IMR-90 (cell line): ENCODE measurements at regions not wholly inside any gene's neighbourhood (a gene's known extent, or its start where the extent isn't known, plus 50 kb on each side); places are given as distances from the start of the nearest gene placed in this dataset.

Experiments
- ATAC-seq: fragments of 200-7000 bp; cut with Tn5 transposase; 2 replicates; pipeline ENCODE4 v1.9.1; 2020; ENCODE audit warnings: low read depth, mild to moderate bottlenecking, moderate library complexity
- BruUV-seq: library from RNA; stranded (reverse); fragments of 400-500 nt; replicated peaks from 2 replicates; lab custom pipeline; 2021; lab: Mats Ljungman, UMichigan
- CTCF ChIA-PET: fragments of 300-600 bp; formaldehyde crosslinking; extraction: SDS; loops from one replicate; lab custom pipeline; 2021; ENCODE audit warnings: antibody characterized with exemption; lab: Yijun Ruan, JAX
- POLR2A ChIA-PET: fragments of 300-600 bp; sonication (Branson Sonifier 250); formaldehyde crosslinking; loops from one replicate; lab custom pipeline; 2022; ENCODE audit warnings: antibody characterized with exemption; ENCODE audit not compliant: unreplicated experiment; lab: Charles Lee
- DNase-seq: peaks from one replicate; pipeline ENCODE4 v3.0.0; 2013
- H2AFZ ChIP-seq: replicated peaks from 2 replicates; pipeline ENCODE3; 2013; ENCODE audit warnings: low read length, mild to moderate bottlenecking; ENCODE audit not compliant: poor library complexity
- H2AK5ac ChIP-seq: 2 replicates; pipeline ENCODE4 v1.6.1; 2013; ENCODE audit warnings: low read depth, low read length, inconsistent platforms
- H2AK9ac ChIP-seq: replicated peaks from 2 replicates; pipeline ENCODE3; 2013; ENCODE audit warnings: mild to moderate bottlenecking, low read depth, low read length, moderate library complexity; ENCODE audit not compliant: poor library complexity
- H2BK120ac ChIP-seq: 2 replicates; pipeline ENCODE4 v1.6.1; 2013; ENCODE audit warnings: low read depth, low read length, inconsistent platforms
- H2BK15ac ChIP-seq: 3 replicates; pipeline ENCODE4 v1.6.1; 2013; ENCODE audit warnings: low read depth, low read length, inconsistent platforms
- H2BK20ac ChIP-seq: 2 replicates; pipeline ENCODE4 v1.6.1; 2013; ENCODE audit warnings: low read depth, mild to moderate bottlenecking, inconsistent platforms, low read length, moderate library complexity
- H2BK5ac ChIP-seq: 2 replicates; pipeline ENCODE4 v1.6.1; 2013; ENCODE audit warnings: mild to moderate bottlenecking, low read depth, low read length, inconsistent platforms; ENCODE audit not compliant: poor library complexity, severe bottlenecking
- H3K14ac ChIP-seq: replicated peaks from 2 replicates; pipeline ENCODE4 v1.6.1; 2013; ENCODE audit warnings: low read depth, low read length, inconsistent platforms
- H3K18ac ChIP-seq: 2 replicates; pipeline ENCODE4 v1.6.1; 2013; ENCODE audit warnings: low read depth, low read length, control low read depth
- H3K23ac ChIP-seq: 2 replicates; pipeline ENCODE4 v1.6.1; 2013; ENCODE audit warnings: low read depth, low read length, inconsistent platforms
- H3K27ac ChIP-seq: 2 replicates; pipeline ENCODE4 v1.5.1; 2013; ENCODE audit warnings: mild to moderate bottlenecking, control low read depth, low read length; ENCODE audit not compliant: insufficient read depth
- H3K27me3 ChIP-seq: 2 replicates; pipeline ENCODE4 v1.6.1; 2013; ENCODE audit warnings: low read length; ENCODE audit not compliant: control insufficient read depth, insufficient read depth
- H3K36me3 ChIP-seq: 2 replicates; pipeline ENCODE4 v1.6.1; 2013; ENCODE audit warnings: low read length, mixed read lengths; ENCODE audit not compliant: control insufficient read depth, insufficient read depth
- H3K4ac ChIP-seq: 2 replicates; pipeline ENCODE4 v1.6.1; 2013; ENCODE audit warnings: low read depth, low read length, inconsistent platforms
- H3K4me1 ChIP-seq: 2 replicates; pipeline ENCODE4 v1.6.1; 2013; ENCODE audit warnings: low read length, mixed read lengths; ENCODE audit not compliant: control insufficient read depth, insufficient read depth
- H3K4me2 ChIP-seq: 2 replicates; pipeline ENCODE4 v1.6.1; 2013; ENCODE audit warnings: low read depth, mild to moderate bottlenecking, control low read depth, low read length, moderate library complexity
- H3K4me3 ChIP-seq: 2 replicates; pipeline ENCODE4 v1.5.1; 2013; ENCODE audit warnings: low read depth, mild to moderate bottlenecking, control low read depth, low read length, moderate library complexity; ENCODE audit not compliant: insufficient read depth
- H3K56ac ChIP-seq: 2 replicates; pipeline ENCODE4 v1.6.1; 2013; ENCODE audit warnings: low read length, inconsistent platforms; ENCODE audit not compliant: insufficient read depth; ENCODE audit errors: extremely low read depth
- H3K79me1 ChIP-seq, 2 experiments: 2 replicates each; pipeline ENCODE4 v1.6.1; 2013; ENCODE audit warnings: low read length in 2 of 2, inconsistent platforms in 1 of 2, low read depth in 1 of 2
- H3K9ac ChIP-seq: 2 replicates; pipeline ENCODE4 v1.6.1; 2013; ENCODE audit warnings: low read depth, low read length, control low read depth
- H3K9me1 ChIP-seq: 2 replicates; pipeline ENCODE4 v1.6.1; 2013; ENCODE audit warnings: low read length, inconsistent platforms; ENCODE audit not compliant: insufficient read depth
- H3K9me3 ChIP-seq: 2 replicates; pipeline ENCODE4 v1.6.1; 2013; ENCODE audit warnings: low read length; ENCODE audit not compliant: control insufficient read depth, insufficient read depth
- H4K20me1 ChIP-seq: 2 replicates; pipeline ENCODE4 v1.6.1; 2013; ENCODE audit warnings: low read length, inconsistent platforms; ENCODE audit not compliant: insufficient read depth
- H4K5ac ChIP-seq: 2 replicates; pipeline ENCODE4 v1.6.1; 2013; ENCODE audit warnings: mild to moderate bottlenecking, low read depth, low read length, control low read depth
- H4K8ac ChIP-seq, 2 experiments: 2 replicates each; pipeline ENCODE4 v1.6.1; 2013; ENCODE audit warnings: low read depth in 2 of 2, low read length in 2 of 2, control low read depth in 1 of 2, inconsistent platforms in 1 of 2
- H4K91ac ChIP-seq: 2 replicates; pipeline ENCODE4 v1.6.1; 2013; ENCODE audit warnings: low read depth, low read length, inconsistent platforms; ENCODE audit not compliant: insufficient read depth
- CTCF ChIP-seq: conservative IDR thresholded peaks from 2 replicates; pipeline ENCODE4 v1.5.1; 2012; ENCODE audit warnings: mild to moderate bottlenecking, low read depth, low read length, improper control_type of control experiment
- MAFK ChIP-seq: IDR thresholded peaks from 2 replicates; pipeline ENCODE4 v1.6.1; 2012; ENCODE audit warnings: low read depth, low read length, improper control_type of control experiment
- MXI1 ChIP-seq: IDR thresholded peaks from 2 replicates; pipeline ENCODE4 v1.6.1; 2012; ENCODE audit warnings: low read depth, mild to moderate bottlenecking, low read length, moderate library complexity, borderline replicate concordance
- NFE2L2 ChIP-seq: fragments of 150-350 bp; IDR thresholded peaks from 2 replicates; pipeline ENCODE4 v1.6.1; 2016; ENCODE audit warnings: low read depth, mild to moderate bottlenecking, low read length
- POLR2A ChIP-seq: IDR thresholded peaks from 2 replicates; pipeline ENCODE4 v1.6.1; 2012; ENCODE audit warnings: mild to moderate bottlenecking, low read depth, low read length
- RAD21 ChIP-seq: IDR thresholded peaks from 2 replicates; pipeline ENCODE4 v1.6.1; 2012; ENCODE audit warnings: low read length, improper control_type of control experiment
- RCOR1 ChIP-seq: IDR thresholded peaks from 2 replicates; pipeline ENCODE4 v1.6.1; 2012; ENCODE audit warnings: mild to moderate bottlenecking, low read length, improper control_type of control experiment; ENCODE audit not compliant: insufficient replicate concordance
- WGBS, 2 experiments: methylation state at CpG; one replicate each; pipeline versions ENCODE4 v1.1.5 to v1.1.7; 2013; ENCODE audit warnings: missing lambda C conversion rate in 2 of 2; ENCODE audit not compliant: insufficient read length in 1 of 2; ENCODE audit errors: extremely low coverage in 2 of 2; 5-methylcytosine and 5-hydroxymethylcytosine counted together
- dilution Hi-C: fragments of 300-500 bp; cut with HindIII; formaldehyde crosslinking; loops from one replicate; pipeline ENCODE4 v1.14.3; 2018; ENCODE audit warnings: low sequenced_read_pairs; ENCODE audit not compliant: unreplicated experiment
- in situ Hi-C: fragments of 300-500 bp; cut with MboI; formaldehyde crosslinking; loops from 3 replicates; pipeline ENCODE4 v1.14.3; 2019; ENCODE audit warnings: low sequenced_read_pairs, inconsistent platforms, mixed read lengths
- intact Hi-C: fragments of 100-400 bp; cut with micrococcal nuclease; formaldehyde crosslinking; loops from 2 replicates; pipeline ENCODE4 v1.10.0; 2022

- WGBS, 2 experiments, result 80% methylated on average over 3 of the region's 11 CpGs; no CpG with 5 or more reads in 1 of the 2 experiments
- H3K36me3 ChIP-seq, result no peaks in the 10 kb centered on the region
- no peak overlapping the region for H2BK5ac ChIP-seq
- H3K23ac ChIP-seq, result no peak overlapping the region
- no peak overlapping the region for H3K4me3 ChIP-seq
- H2BK15ac ChIP-seq, result no peak overlapping the region
- in situ Hi-C loops, result no loop called here
- H3K9ac ChIP-seq, result no peak overlapping the region
- peaks cover 74% of the 10 kb centered on the region for H3K27me3 ChIP-seq
- no peaks in the 10 kb centered on the region for H3K4me1 ChIP-seq
- no peak overlapping the region for H3K4ac ChIP-seq
- H3K4me2 ChIP-seq, result no peak overlapping the region
- ATAC-seq (no peak), DNase-seq (no peak)
- no peaks in the 10 kb centered on the region for H4K20me1 ChIP-seq
- H4K5ac ChIP-seq, result no peak overlapping the region
- H3K14ac ChIP-seq, result no peak overlapping the region
- no peak overlapping the region for H3K18ac ChIP-seq
- H3K56ac ChIP-seq, result no peak overlapping the region
- H2BK20ac ChIP-seq, result no peak overlapping the region
- H3K79me1 ChIP-seq, result no peaks in the 10 kb centered on the region
- H3K27ac ChIP-seq, result no peak overlapping the region
- no peak overlapping the region for H2AFZ ChIP-seq
- H3K9me3 ChIP-seq, result peaks cover 7% of the 10 kb centered on the region; the same call in 1 of the 2 replicates
- ChIA-PET CTCF (interaction anchor here (1.1 kb wide), 1 partner anchor 96 kb away, joined by 3 read pairs; no protein-coding TSS in a partner anchor), POLR2A (no interaction called here)
- no peak overlapping the region for H4K91ac ChIP-seq
- BruUV-seq, result no TSS peak
- no peak overlapping the region for H2BK120ac ChIP-seq
- dilution Hi-C loops, result no loop called here
- no peak overlapping the region for H2AK9ac ChIP-seq
- H3K9me1 ChIP-seq, result 0 out of 2 replicates have a peak, but pooled peaks cover 4% of the 10 kb centered on the region
- TF ChIP-seq RCOR1 (no peak), CTCF (no peak), RAD21 (no peak), MAFK (no peak), POLR2A (no peak), MXI1 (no peak), NFE2L2 (no peak)
- intact Hi-C loops, result no loop called here
- H2AK5ac ChIP-seq, result no peak overlapping the region
- H4K8ac ChIP-seq, result no peak overlapping the region
These were observed 233.0 kb downstream of the TFCP2L1 start for GRCh38 chr2:121052023-121052422.
